ENCODE measurements at regions not wholly inside any gene's neighbourhood (a gene's known extent, or its start where the extent isn't known, plus 50 kb on each side); places are given as distances from the start of the nearest gene placed in this dataset.

- no peak overlapping the region for H3K4me3 ChIP-seq (ENCODE audit: low read depth, low read length)
- no peak overlapping the region for H3K9ac ChIP-seq (ENCODE audit: low read length)
- H3K27ac ChIP-seq (ENCODE audit: low read depth, low read length): no peak overlapping the region
- peaks cover 6% of the 10 kb centered on the region; the same call in 1 of the 2 replicates for H3K9me3 ChIP-seq (ENCODE audit: control insufficient read depth, insufficient read depth, low read depth, low read length)
- H3K4me1 ChIP-seq (ENCODE audit: control insufficient read depth, insufficient read depth, low read length): peaks cover 11% of the 10 kb centered on the region; the same call in 1 of the 2 replicates
- peaks cover 45% of the 10 kb centered on the region for H3K27me3 ChIP-seq (ENCODE audit: control insufficient read depth, insufficient read depth, low read length)
- H3K36me3 ChIP-seq (ENCODE audit: control insufficient read depth, insufficient read depth, low read length): no peaks in the 10 kb centered on the region
Measured at GRCh38 chr12:112589275-112589674, 170.5 kb downstream of the PTPN11 start.

GRCh38 chr12:112590281-112590680, 171.5 kb downstream of the PTPN11 start:
- Histone ChIP-seq H3K27me3 (ENCODE audit: control insufficient read depth, insufficient read depth, low read length) (peaks cover 45% of the 10 kb centered on the region), H3K9me3 (ENCODE audit: control insufficient read depth, insufficient read depth, low read depth, low read length) (peaks cover 6% of the 10 kb centered on the region; the same call in 1 of the 2 replicates), H3K4me1 (ENCODE audit: control insufficient read depth, insufficient read depth, low read length) (peaks cover 11% of the 10 kb centered on the region; the same call in 1 of the 2 replicates), H3K4me3 (ENCODE audit: low read depth, low read length) (no peak overlapping the region), H3K27ac (ENCODE audit: low read depth, low read length) (no peak overlapping the region), H3K36me3 (ENCODE audit: control insufficient read depth, insufficient read depth, low read length) (no peaks in the 10 kb centered on the region), H3K9ac (ENCODE audit: low read length) (no peak overlapping the region)

- Histone ChIP-seq H3K9ac (ENCODE audit: low read length) (no peak overlapping the region), H3K27ac (ENCODE audit: low read depth, low read length) (no peak overlapping the region), H3K4me1 (ENCODE audit: control insufficient read depth, insufficient read depth, low read length) (peaks cover 11% of the 10 kb centered on the region; the same call in 1 of the 2 replicates), H3K9me3 (ENCODE audit: control insufficient read depth, insufficient read depth, low read depth, low read length) (peaks cover 6% of the 10 kb centered on the region; the same call in 1 of the 2 replicates), H3K36me3 (ENCODE audit: control insufficient read depth, insufficient read depth, low read length) (no peaks in the 10 kb centered on the region), H3K27me3 (ENCODE audit: control insufficient read depth, insufficient read depth, low read length) (peaks cover 40% of the 10 kb centered on the region), H3K4me3 (ENCODE audit: low read depth, low read length) (no peak overlapping the region)
Measured at GRCh38 chr12:112591488-112591887, 172.7 kb downstream of the PTPN11 start.

- H3K4me3 ChIP-seq (ENCODE audit: low read depth, low read length): no peak overlapping the region
- H3K9me3 ChIP-seq (ENCODE audit: control insufficient read depth, insufficient read depth, low read depth, low read length): peaks cover 8% of the 10 kb centered on the region; the same call in 1 of the 2 replicates
- no peaks in the 10 kb centered on the region for H3K36me3 ChIP-seq (ENCODE audit: control insufficient read depth, insufficient read depth, low read length)
- no peak overlapping the region for H3K27ac ChIP-seq (ENCODE audit: low read depth, low read length)
- H3K27me3 ChIP-seq (ENCODE audit: control insufficient read depth, insufficient read depth, low read length): peaks cover 17% of the 10 kb centered on the region
- H3K9ac ChIP-seq (ENCODE audit: low read length): no peak overlapping the region
- H3K4me1 ChIP-seq (ENCODE audit: control insufficient read depth, insufficient read depth, low read length): peaks cover 6% of the 10 kb centered on the region; the same call in 1 of the 2 replicates
Measured at GRCh38 chr12:112595410-112595809, 176.7 kb downstream of the PTPN11 start.

GRCh38 chr12:112597986-112598385, 179.2 kb downstream of the PTPN11 start:
- Histone ChIP-seq H3K4me1 (ENCODE audit: control insufficient read depth, insufficient read depth, low read length) (peaks cover 15% of the 10 kb centered on the region), H3K27ac (ENCODE audit: low read depth, low read length) (no peak overlapping the region), H3K4me3 (ENCODE audit: low read depth, low read length) (no peak overlapping the region), H3K9ac (ENCODE audit: low read length) (no peak overlapping the region), H3K27me3 (ENCODE audit: control insufficient read depth, insufficient read depth, low read length) (peaks cover 12% of the 10 kb centered on the region), H3K9me3 (ENCODE audit: control insufficient read depth, insufficient read depth, low read depth, low read length) (peaks cover 15% of the 10 kb centered on the region; the same call in 1 of the 2 replicates), H3K36me3 (ENCODE audit: control insufficient read depth, insufficient read depth, low read length) (no peaks in the 10 kb centered on the region)

- H3K27me3 ChIP-seq (ENCODE audit: control insufficient read depth, insufficient read depth, low read length): peaks cover 9% of the 10 kb centered on the region
- H3K36me3 ChIP-seq (ENCODE audit: control insufficient read depth, insufficient read depth, low read length): no peaks in the 10 kb centered on the region
- H3K4me1 ChIP-seq (ENCODE audit: control insufficient read depth, insufficient read depth, low read length): peaks cover 19% of the 10 kb centered on the region
- H3K9me3 ChIP-seq (ENCODE audit: control insufficient read depth, insufficient read depth, low read depth, low read length): 0 out of 2 replicates have a peak, but pooled peaks cover 9% of the 10 kb centered on the region
- H3K27ac ChIP-seq (ENCODE audit: low read depth, low read length): no peak overlapping the region
- H3K4me3 ChIP-seq (ENCODE audit: low read depth, low read length): no peak overlapping the region
- no peak overlapping the region for H3K9ac ChIP-seq (ENCODE audit: low read length)
Measured at GRCh38 chr12:112598626-112599025, 179.9 kb downstream of the PTPN11 start.

GRCh38 chr12:112599871-112600270, 181.1 kb downstream of the PTPN11 start:
- H3K4me1 ChIP-seq (ENCODE audit: control insufficient read depth, insufficient read depth, low read length): peaks cover 19% of the 10 kb centered on the region
- no peak overlapping the region for H3K27ac ChIP-seq (ENCODE audit: low read depth, low read length)
- no peak overlapping the region for H3K4me3 ChIP-seq (ENCODE audit: low read depth, low read length)
- no peak overlapping the region for H3K9ac ChIP-seq (ENCODE audit: low read length)
- no peaks in the 10 kb centered on the region for H3K36me3 ChIP-seq (ENCODE audit: control insufficient read depth, insufficient read depth, low read length)
- peaks cover 8% of the 10 kb centered on the region for H3K27me3 ChIP-seq (ENCODE audit: control insufficient read depth, insufficient read depth, low read length)
- 0 out of 2 replicates have a peak, but pooled peaks cover 9% of the 10 kb centered on the region for H3K9me3 ChIP-seq (ENCODE audit: control insufficient read depth, insufficient read depth, low read depth, low read length)

- 0 out of 2 replicates have a peak, but pooled peaks cover 13% of the 10 kb centered on the region for H3K9me3 ChIP-seq (ENCODE audit: control insufficient read depth, insufficient read depth, low read depth, low read length)
- H3K4me1 ChIP-seq (ENCODE audit: control insufficient read depth, insufficient read depth, low read length): peaks cover 19% of the 10 kb centered on the region
- no peak overlapping the region; the same call in 1 of the 2 replicates for H3K4me3 ChIP-seq (ENCODE audit: low read depth, low read length)
- H3K36me3 ChIP-seq (ENCODE audit: control insufficient read depth, insufficient read depth, low read length): no peaks in the 10 kb centered on the region
- H3K9ac ChIP-seq (ENCODE audit: low read length): no peak overlapping the region
- H3K27me3 ChIP-seq (ENCODE audit: control insufficient read depth, insufficient read depth, low read length): peaks cover 8% of the 10 kb centered on the region
- H3K27ac ChIP-seq (ENCODE audit: low read depth, low read length): peak overlapping the region; percentile 67
Measured at GRCh38 chr12:112602150-112602549, 183.4 kb downstream of the PTPN11 start.

- Histone ChIP-seq H3K27ac (ENCODE audit: low read depth, low read length) (no peak overlapping the region), H3K4me1 (ENCODE audit: control insufficient read depth, insufficient read depth, low read length) (peaks cover 15% of the 10 kb centered on the region), H3K4me3 (ENCODE audit: low read depth, low read length) (no peak overlapping the region), H3K36me3 (ENCODE audit: control insufficient read depth, insufficient read depth, low read length) (no peaks in the 10 kb centered on the region), H3K27me3 (ENCODE audit: control insufficient read depth, insufficient read depth, low read length) (no peaks in the 10 kb centered on the region), H3K9ac (ENCODE audit: low read length) (no peak overlapping the region), H3K9me3 (ENCODE audit: control insufficient read depth, insufficient read depth, low read depth, low read length) (0 out of 2 replicates have a peak, but pooled peaks cover 4% of the 10 kb centered on the region)
Measured at GRCh38 chr12:112606611-112607365, 184.8 kb upstream of the RPH3A start.

GRCh38 chr12:112607427-112607826, 184.1 kb upstream of the RPH3A start:
- H3K4me1 ChIP-seq (ENCODE audit: control insufficient read depth, insufficient read depth, low read length): peaks cover 9% of the 10 kb centered on the region
- H3K4me3 ChIP-seq (ENCODE audit: low read depth, low read length): no peak overlapping the region
- no peak overlapping the region for H3K27ac ChIP-seq (ENCODE audit: low read depth, low read length)
- H3K27me3 ChIP-seq (ENCODE audit: control insufficient read depth, insufficient read depth, low read length): no peaks in the 10 kb centered on the region
- H3K9ac ChIP-seq (ENCODE audit: low read length): no peak overlapping the region
- H3K9me3 ChIP-seq (ENCODE audit: control insufficient read depth, insufficient read depth, low read depth, low read length): 0 out of 2 replicates have a peak, but pooled peaks cover 4% of the 10 kb centered on the region
- no peaks in the 10 kb centered on the region for H3K36me3 ChIP-seq (ENCODE audit: control insufficient read depth, insufficient read depth, low read length)

GRCh38 chr12:112611908-112612307, 179.6 kb upstream of the RPH3A start:
- H3K36me3 ChIP-seq (ENCODE audit: control insufficient read depth, insufficient read depth, low read length): no peaks in the 10 kb centered on the region
- no peak overlapping the region for H3K27ac ChIP-seq (ENCODE audit: low read depth, low read length)
- no peak overlapping the region for H3K4me3 ChIP-seq (ENCODE audit: low read depth, low read length)
- H3K4me1 ChIP-seq (ENCODE audit: control insufficient read depth, insufficient read depth, low read length): peaks cover 3% of the 10 kb centered on the region; the same call in 1 of the 2 replicates
- H3K27me3 ChIP-seq (ENCODE audit: control insufficient read depth, insufficient read depth, low read length): no peaks in the 10 kb centered on the region
- H3K9me3 ChIP-seq (ENCODE audit: control insufficient read depth, insufficient read depth, low read depth, low read length): peaks cover 7% of the 10 kb centered on the region; the same call in 1 of the 2 replicates
- no peak overlapping the region for H3K9ac ChIP-seq (ENCODE audit: low read length)
